Hematopoietic multipotent progenitor cell treated with erythropoietin and hydrocortisone succinate and interleukin-3 and kit ligand, for 15 days (in vitro differentiated cells): ENCODE measurements at regions not wholly inside any gene's neighbourhood (a gene's known extent, or its start where the extent isn't known, plus 50 kb on each side); places are given as distances from the start of the nearest gene placed in this dataset.

Source experiments
- DNase-seq: peaks from one replicate; pipeline ENCODE4 v3.0.0-alpha.2; 2015; ENCODE audit warnings: low spot score

- no peak for DNase-seq
Observed at GRCh38 chr4:187251896-187252295, 528.2 kb upstream of the FAT1 start.

- DNase-seq, result no peak
Observed at GRCh38 chr4:187256897-187257296, 533.2 kb upstream of the FAT1 start.

- no peak for DNase-seq
Observed at GRCh38 chr4:187258651-187259401, 535.2 kb upstream of the FAT1 start.

GRCh38 chr4:187268940-187269339 lies 545.3 kb upstream of the FAT1 start:
- no peak for DNase-seq

- DNase-seq, result no peak
Observed at GRCh38 chr4:187270154-187270553, 546.5 kb upstream of the FAT1 start.

- DNase-seq, result no peak
Observed at GRCh38 chr4:187271848-187272247, 548.2 kb upstream of the FAT1 start.

- no peak for DNase-seq
Observed at GRCh38 chr4:187274153-187274552, 550.5 kb upstream of the FAT1 start.

- DNase-seq, result no peak
Observed at GRCh38 chr4:187276736-187277408, 553.2 kb upstream of the FAT1 start.

- no peak for DNase-seq
Observed at GRCh38 chr4:187283201-187283955, 559.7 kb upstream of the FAT1 start.

- no peak for DNase-seq
Observed at GRCh38 chr4:187286525-187286924, 562.9 kb upstream of the FAT1 start.

- no peak for DNase-seq
Observed at GRCh38 chr4:187289371-187289770, 565.7 kb upstream of the FAT1 start.

GRCh38 chr4:187294861-187295260 lies 571.2 kb upstream of the FAT1 start:
- DNase-seq, result no peak

- DNase-seq, result no peak
Observed at GRCh38 chr4:187301923-187302322, 578.3 kb upstream of the FAT1 start.

- no peak for DNase-seq
Observed at GRCh38 chr4:187302457-187303150, 578.9 kb upstream of the FAT1 start.

GRCh38 chr4:187304133-187304532 lies 580.5 kb upstream of the FAT1 start:
- no peak for DNase-seq

GRCh38 chr4:187307131-187307530 lies 583.5 kb upstream of the FAT1 start:
- no peak for DNase-seq

GRCh38 chr4:187309456-187309855 lies 585.8 kb upstream of the FAT1 start:
- no peak for DNase-seq

- DNase-seq, result no peak
Observed at GRCh38 chr4:187312299-187312698, 588.6 kb upstream of the FAT1 start.

GRCh38 chr4:187317799-187318198 lies 594.1 kb upstream of the FAT1 start:
- no peak for DNase-seq

- DNase-seq, result no peak
Observed at GRCh38 chr4:187321711-187322110, 598.1 kb upstream of the FAT1 start.

- no peak for DNase-seq
Observed at GRCh38 chr4:187332141-187332540, 608.5 kb upstream of the FAT1 start.

- no peak for DNase-seq
Observed at GRCh38 chr4:187333151-187333550, 609.5 kb upstream of the FAT1 start.
